NB4 (cell line): ENCODE measurements at regions not wholly inside any gene's neighbourhood (a gene's known extent, or its start where the extent isn't known, plus 50 kb on each side); places are given as distances from the start of the nearest gene placed in this dataset.

Experiments
- DNase-seq: peaks from one replicate; pipeline ENCODE4 v3.0.0; 2010; ENCODE audit warnings: low read depth
- H3K4me3 ChIP-seq: one replicate; pipeline ENCODE4 v1.5.1; 2011; ENCODE audit warnings: mild to moderate bottlenecking, low read depth, low read length, moderate library complexity
- CTCF ChIP-seq: IDR thresholded peaks from one replicate; pipeline ENCODE4 v1.5.1; 2012; ENCODE audit warnings: low read depth, low read length
- MAX ChIP-seq: IDR thresholded peaks from 2 replicates; pipeline ENCODE4 v1.6.1; 2011; ENCODE audit warnings: low read depth, low read length
- MYC ChIP-seq: IDR thresholded peaks from 2 replicates; pipeline ENCODE4 v1.6.1; 2011; ENCODE audit warnings: low read depth, low read length
- POLR2A ChIP-seq: IDR thresholded peaks from 2 replicates; pipeline ENCODE4 v1.6.1; 2011; ENCODE audit warnings: mild to moderate bottlenecking; ENCODE audit not compliant: insufficient read length; ENCODE audit errors: extremely low read depth

DNA sequence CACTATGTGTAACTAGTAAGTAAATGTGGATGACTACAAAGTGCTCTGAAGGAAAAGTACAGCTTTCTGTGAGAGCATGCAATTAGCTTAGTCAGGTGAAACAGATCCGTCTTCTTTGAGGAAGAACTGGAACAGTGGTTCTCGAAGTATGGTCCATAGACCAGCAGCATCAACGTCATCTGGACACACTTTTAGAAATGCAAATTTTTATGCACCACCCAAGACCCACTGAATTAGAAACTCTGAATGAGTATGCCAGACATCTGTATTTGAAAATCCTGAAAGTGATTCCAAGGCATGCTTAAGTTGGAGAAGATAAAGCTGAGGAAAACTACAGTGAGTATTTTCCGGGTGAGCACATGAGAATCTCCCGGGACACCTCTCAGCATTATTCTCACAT is 130.7 kb upstream of the SPHKAP start:
- H3K4me3 ChIP-seq: no peak overlapping the region
- TF ChIP-seq MAX (no peak), MYC (no peak), CTCF (no peak), POLR2A (no peak)
- DNase-seq: no peak

DNA sequence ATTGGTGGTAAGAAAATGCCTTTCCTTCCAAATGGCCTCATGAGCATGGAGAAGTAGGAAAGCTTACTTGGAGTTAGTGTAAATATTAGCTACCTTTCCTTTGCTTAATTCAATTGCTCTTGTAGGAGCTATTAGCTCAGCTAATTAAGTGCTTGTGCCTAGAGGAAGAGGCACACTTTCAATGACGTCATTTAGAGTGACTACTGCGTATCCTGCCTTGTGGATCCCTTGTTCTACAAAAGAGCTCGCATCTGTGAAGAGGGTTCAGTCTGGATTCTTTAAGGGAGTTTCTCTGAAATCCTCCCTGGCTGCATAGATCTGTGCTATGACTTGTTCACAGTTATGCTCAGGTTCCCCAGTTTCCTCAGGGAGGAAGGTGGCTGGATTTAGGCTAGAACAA is 122.5 kb upstream of the SPHKAP start:
- TF ChIP-seq CTCF: no peak
- TF ChIP-seq MYC: no peak
- no peak for TF ChIP-seq POLR2A
- no peak for TF ChIP-seq MAX
- DNase-seq: no peak
- no peak overlapping the region for H3K4me3 ChIP-seq

GRCh38 chr2:228283491-228284171 is 102.1 kb upstream of the SPHKAP start:
- DNase-seq: no peak
- TF ChIP-seq MAX (no peak), POLR2A (no peak), MYC (no peak), CTCF (no peak)
- H3K4me3 ChIP-seq: no peak overlapping the region

DNA sequence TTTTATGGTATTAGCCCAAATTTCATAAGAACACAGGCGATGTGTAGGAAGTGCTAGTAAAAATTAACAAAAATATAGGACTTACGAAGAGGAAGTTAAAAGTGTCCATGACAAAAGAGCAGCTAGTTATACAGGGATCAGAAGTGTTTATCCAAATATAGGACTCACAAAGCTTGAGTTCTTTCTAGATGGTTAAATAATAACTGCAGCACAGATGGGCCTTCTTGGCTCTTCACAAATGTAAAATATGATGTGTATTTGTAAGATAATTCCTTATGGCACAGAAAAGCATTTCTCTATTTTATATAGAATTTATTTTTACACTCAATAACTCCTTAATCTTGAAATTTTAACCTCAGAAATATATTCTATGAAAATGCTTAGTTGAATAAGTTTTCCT is 100.9 kb upstream of the SPHKAP start:
- no peak overlapping the region for H3K4me3 ChIP-seq
- DNase-seq: no peak
- TF ChIP-seq POLR2A (no peak), CTCF (no peak), MAX (no peak), MYC (no peak)

- no peak for DNase-seq
- no peak overlapping the region for H3K4me3 ChIP-seq
- no peak for TF ChIP-seq CTCF
- TF ChIP-seq MAX: no peak
- no peak for TF ChIP-seq MYC
- no peak for TF ChIP-seq POLR2A
Observed at GRCh38 chr2:228273159-228273558, 91.7 kb upstream of the SPHKAP start.

- no peak for TF ChIP-seq MAX
- no peak for DNase-seq
- H3K4me3 ChIP-seq: no peak overlapping the region
Observed at GRCh38 chr2:228269351-228269750, 87.9 kb upstream of the SPHKAP start.
